ENCODE measurements at regions not wholly inside any gene's neighbourhood (a gene's known extent, or its start where the extent isn't known, plus 50 kb on each side); places are given as distances from the start of the nearest gene placed in this dataset.

GRCh38 chr7:25754751-25755150 lies 397.2 kb upstream of the NFE2L3 start:
- no peaks in the 10 kb centered on the region for H3K27me3 ChIP-seq
- no peak for DNase-seq
- no peaks in the 10 kb centered on the region for H3K36me3 ChIP-seq
- no peaks in the 10 kb centered on the region for H3K9me3 ChIP-seq
- peak overlapping the region; percentile 82 to 89 (median 88) for H3K27ac ChIP-seq
- H3K4me3 ChIP-seq: no peak overlapping the region
- TF ChIP-seq POLR2A (IDR thresholded peaks at IDR 0.05) (no peak), CTCF (IDR thresholded peaks at IDR 0.05) (no peak), EP300 (IDR thresholded peaks at IDR 0.05) (no peak), POLR2AphosphoS5 (IDR thresholded peaks at IDR 0.05) (no peak)
- peaks cover 0 to 74% (median 68%) of the 10 kb centered on the region in 4 donors for H3K4me1 ChIP-seq
- intact Hi-C loops (cut with DNase I): loop anchor here (2.0 to 5.0 kb wide), 2 partner anchors 53 to 92 kb away; no protein-coding TSS in a partner anchor
- 92 to 94% methylated on average over 1 of the region's 1 CpG for WGBS, 2 donors

GRCh38 chr7:25756601-25757000 lies 395.4 kb upstream of the NFE2L3 start:
- intact Hi-C loops (cut with DNase I): loop anchor here (5.0 kb wide), 1 partner anchor 51 kb away; no protein-coding TSS in a partner anchor
- no peak for DNase-seq
- no peak for TF ChIP-seq CTCF (IDR thresholded peaks at IDR 0.05)
- TF ChIP-seq EP300 (IDR thresholded peaks at IDR 0.05): no peak
- no peak for TF ChIP-seq POLR2A (IDR thresholded peaks at IDR 0.05)
- TF ChIP-seq POLR2AphosphoS5 (IDR thresholded peaks at IDR 0.05): no peak
- no peaks in the 10 kb centered on the region for H3K9me3 ChIP-seq
- no peaks in the 10 kb centered on the region for H3K27me3 ChIP-seq
- H3K4me3 ChIP-seq: no peak overlapping the region
- H3K4me1 ChIP-seq: peaks cover 0 to 59% (median 55%) of the 10 kb centered on the region in 4 donors
- peak overlapping the region in 3 of 4 donors; percentile 8 to 89 (median 28) for H3K27ac ChIP-seq
- H3K36me3 ChIP-seq: no peaks in the 10 kb centered on the region

- intact Hi-C loops (cut with DNase I): loop anchor here (5.0 kb wide), 1 partner anchor 49 kb away; no protein-coding TSS in a partner anchor
- H3K27ac ChIP-seq: no peak overlapping the region
- no peaks in the 10 kb centered on the region for H3K9me3 ChIP-seq
- H3K4me3 ChIP-seq: no peak overlapping the region
- TF ChIP-seq EP300 (IDR thresholded peaks at IDR 0.05): no peak
- TF ChIP-seq POLR2AphosphoS5 (IDR thresholded peaks at IDR 0.05): no peak
- no peak for TF ChIP-seq CTCF (IDR thresholded peaks at IDR 0.05)
- TF ChIP-seq POLR2A (IDR thresholded peaks at IDR 0.05): no peak
- peaks cover 0 to 40% (median 35%) of the 10 kb centered on the region in 4 donors for H3K4me1 ChIP-seq
- no peaks in the 10 kb centered on the region for H3K27me3 ChIP-seq
- no peak for DNase-seq
- no peaks in the 10 kb centered on the region for H3K36me3 ChIP-seq
- WGBS, 2 donors: 92% methylated on average over 4 of the region's 4 CpGs
These were observed 393.4 kb upstream of the NFE2L3 start for GRCh38 chr7:25758559-25758958.

GRCh38 chr7:25759286-25759685 lies 392.7 kb upstream of the NFE2L3 start:
- H3K4me3 ChIP-seq: no peak overlapping the region
- intact Hi-C loops (cut with DNase I): loop anchor here (5.0 kb wide), 1 partner anchor 48 kb away; no protein-coding TSS in a partner anchor
- no peak for DNase-seq
- H3K4me1 ChIP-seq: peaks cover 0 to 32% (median 28%) of the 10 kb centered on the region in 4 donors
- no peaks in the 10 kb centered on the region for H3K27me3 ChIP-seq
- no peaks in the 10 kb centered on the region for H3K9me3 ChIP-seq
- no peak overlapping the region for H3K27ac ChIP-seq
- TF ChIP-seq POLR2A (IDR thresholded peaks at IDR 0.05) (no peak), POLR2AphosphoS5 (IDR thresholded peaks at IDR 0.05) (no peak), CTCF (IDR thresholded peaks at IDR 0.05) (no peak), EP300 (IDR thresholded peaks at IDR 0.05) (no peak)
- H3K36me3 ChIP-seq: no peaks in the 10 kb centered on the region

- H3K27ac ChIP-seq: no peak overlapping the region
- TF ChIP-seq POLR2A (IDR thresholded peaks at IDR 0.05): no peak
- TF ChIP-seq POLR2AphosphoS5 (IDR thresholded peaks at IDR 0.05): no peak
- no peak for TF ChIP-seq CTCF (IDR thresholded peaks at IDR 0.05)
- TF ChIP-seq EP300 (IDR thresholded peaks at IDR 0.05): no peak
- H3K4me1 ChIP-seq: peaks cover 0 to 28% (median 24%) of the 10 kb centered on the region in 4 donors
- no peaks in the 10 kb centered on the region for H3K9me3 ChIP-seq
- intact Hi-C loops (cut with DNase I): loop anchor here (5.0 kb wide), 1 partner anchor 48 kb away; no protein-coding TSS in a partner anchor
- H3K36me3 ChIP-seq: no peaks in the 10 kb centered on the region
- H3K4me3 ChIP-seq: no peak overlapping the region
- no peaks in the 10 kb centered on the region for H3K27me3 ChIP-seq
- whole genome bisulfite sequencing, 2 donors: 92 to 97% methylated on average over 3 of the region's 3 CpGs
- no peak for DNase-seq
These were observed 392.2 kb upstream of the NFE2L3 start for GRCh38 chr7:25759748-25760147.

Data from sigmoid colon (tissue), 6 donors.